ENCODE measurements at regions not wholly inside any gene's neighbourhood (a gene's known extent, or its start where the extent isn't known, plus 50 kb on each side); places are given as distances from the start of the nearest gene placed in this dataset.

DNA sequence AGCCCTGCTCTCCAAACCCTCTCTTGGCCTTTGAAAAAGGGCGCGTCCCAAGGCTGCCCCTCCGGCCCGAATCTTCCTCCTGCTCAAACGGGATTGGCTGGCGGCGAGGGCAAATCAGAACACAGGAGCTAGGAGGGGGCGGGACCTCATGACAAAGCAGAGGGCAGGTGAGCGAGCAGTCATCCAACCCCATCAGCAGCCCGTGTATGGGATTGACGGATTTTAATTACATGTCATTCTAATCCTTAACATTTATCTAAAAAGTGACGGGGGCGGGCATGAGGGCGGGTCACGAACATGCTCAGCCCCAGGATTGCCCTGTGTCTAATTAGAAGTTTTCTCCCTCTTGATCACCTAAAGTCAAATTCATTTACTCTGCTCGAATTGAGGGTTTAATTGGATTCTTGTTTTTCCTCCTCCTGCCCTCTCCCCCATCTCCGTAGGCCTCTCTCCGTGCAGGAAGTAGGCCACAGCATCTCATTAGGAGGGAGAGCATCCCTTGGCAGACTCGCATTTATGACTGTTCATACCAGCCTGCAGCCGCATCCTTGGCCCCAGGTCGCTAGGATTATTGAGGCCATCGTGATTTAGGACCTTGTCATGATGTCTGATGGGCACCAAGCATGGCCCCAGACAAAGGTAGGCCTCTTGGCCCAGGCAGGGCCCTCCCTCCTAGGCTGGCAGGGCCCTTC is 147.1 kb downstream of the CHST1 start:
- TF ChIP-seq POLR2A (IDR thresholded peaks at IDR 0.05; ENCODE audit: low read depth, low read length), result no peak
- TF ChIP-seq POLR2AphosphoS5 (IDR thresholded peaks at IDR 0.05; ENCODE audit: low read depth, low read length), result no peak
- TF ChIP-seq TAF1 (IDR thresholded peaks at IDR 0.05; ENCODE audit: borderline replicate concordance, low read depth, low read length), result no peak

Data from GM12892 (cell line).